DOHH2 (cell line): ENCODE measurements at regions not wholly inside any gene's neighbourhood (a gene's known extent, or its start where the extent isn't known, plus 50 kb on each side); places are given as distances from the start of the nearest gene placed in this dataset.

Experiments
- H3F3A ChIP-seq: fragments of 200-600 bp; sonication (generic), shearing (Covaris generic); 2 replicates; pipeline ENCODE4 v1.6.0; 2016; ENCODE audit warnings: antibody characterized with exemption, mild to moderate bottlenecking; ENCODE audit not compliant: control insufficient read depth, insufficient read depth
- H3K27ac ChIP-seq: fragments of 200-600 bp; sonication (generic); 2 replicates; pipeline ENCODE4 v1.5.1; 2014; ENCODE audit warnings: low read depth, mild to moderate bottlenecking, low read length, moderate library complexity
- H3K27me3 ChIP-seq: fragments of 200-600 bp; sonication (generic); 2 replicates; pipeline ENCODE4 v1.6.1; 2014; ENCODE audit warnings: mild to moderate bottlenecking, low read length, mixed read lengths; ENCODE audit not compliant: control insufficient read depth
- H3K36me3 ChIP-seq: fragments of 200-600 bp; sonication (generic); 2 replicates; pipeline ENCODE4 v1.6.1; 2014; ENCODE audit warnings: mild to moderate bottlenecking, low read length, moderate library complexity, mixed read lengths; ENCODE audit not compliant: control insufficient read depth
- H3K4me1 ChIP-seq: fragments of 200-600 bp; sonication (generic); 2 replicates; pipeline ENCODE4 v1.6.1; 2014; ENCODE audit warnings: mild to moderate bottlenecking, low read length, mixed read lengths; ENCODE audit not compliant: control insufficient read depth
- H3K4me2 ChIP-seq: fragments of 200-600 bp; sonication (generic); 2 replicates; pipeline ENCODE4 v1.6.0; 2014; ENCODE audit warnings: mild to moderate bottlenecking, low read length, moderate library complexity
- H3K4me3 ChIP-seq: fragments of 200-600 bp; sonication (generic); 2 replicates; pipeline ENCODE4 v1.5.1; 2014; ENCODE audit warnings: mild to moderate bottlenecking, low read length, mixed read lengths
- H3K79me2 ChIP-seq: fragments of 200-600 bp; sonication (generic); 2 replicates; pipeline ENCODE4 v1.6.1; 2014; ENCODE audit warnings: mild to moderate bottlenecking, low read length, mixed read lengths; ENCODE audit not compliant: control insufficient read depth
- H3K9me2 ChIP-seq: fragments of 200-600 bp; sonication (generic); replicated peaks from 2 replicates; pipeline ENCODE4 v1.6.1; 2014; ENCODE audit warnings: mild to moderate bottlenecking, low read length, mixed read lengths; ENCODE audit not compliant: control insufficient read depth
- H3K9me3 ChIP-seq: fragments of 200-600 bp; sonication (generic); 2 replicates; pipeline ENCODE4 v1.6.1; 2014; ENCODE audit warnings: antibody characterized with exemption, low read length, mixed read lengths; ENCODE audit not compliant: control insufficient read depth, insufficient read depth
- H4K20me1 ChIP-seq: fragments of 200-600 bp; sonication (generic); 2 replicates; pipeline ENCODE4 v1.6.0; 2014; ENCODE audit warnings: low read depth, mild to moderate bottlenecking, antibody characterized with exemption, low read length, moderate library complexity; ENCODE audit not compliant: control insufficient read depth, insufficient read depth
- EZH2phosphoT487 ChIP-seq: fragments of 200-600 bp; sonication (generic); IDR thresholded peaks from 2 replicates; pipeline ENCODE4 v1.6.1; 2017; ENCODE audit warnings: borderline replicate concordance, mild to moderate bottlenecking, antibody characterized with exemption, low read length, moderate library complexity, mixed read lengths
- TF ChIP-seq, protein P1 (sequence below): fragments of 200-600 bp; sonication (generic); IDR thresholded peaks from one replicate; pipeline ENCODE4 v1.5.1; 2014; ENCODE audit warnings: antibody characterized with exemption, mild to moderate bottlenecking, low read depth, low read length; ENCODE audit not compliant: poor library complexity, severe bottlenecking

DNA sequence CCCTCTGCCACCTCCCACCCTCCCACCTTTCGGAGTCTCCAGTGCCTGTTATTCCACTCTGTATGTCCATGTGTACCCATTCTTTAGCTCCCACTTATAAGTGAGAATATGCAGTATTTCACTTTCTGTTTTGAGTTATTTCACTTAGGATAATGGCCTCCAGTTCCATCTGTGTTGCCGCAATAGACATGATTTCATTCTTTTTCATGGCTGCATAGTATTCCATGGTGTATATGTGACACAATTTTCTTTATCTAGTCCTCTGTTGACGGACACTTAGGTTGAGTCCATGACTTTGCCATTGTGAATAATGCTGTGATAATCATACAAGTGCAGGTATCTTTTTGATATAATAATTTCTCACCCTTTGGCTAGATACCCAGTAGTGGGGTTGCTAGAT lies 91.0 kb upstream of the UBE3A start:
- Histone ChIP-seq H3K79me2 (no peaks in the 10 kb centered on the region), H3F3A (no peaks in the 10 kb centered on the region), H4K20me1 (no peaks in the 10 kb centered on the region), H3K4me1 (no peaks in the 10 kb centered on the region), H3K36me3 (no peaks in the 10 kb centered on the region), H3K27ac (no peak overlapping the region), H3K9me2 (no peaks in the 10 kb centered on the region), H3K4me3 (no peak overlapping the region), H3K9me3 (peaks cover 3% of the 10 kb centered on the region; the same call in 1 of the 2 replicates), H3K4me2 (no peak overlapping the region), H3K27me3 (no peaks in the 10 kb centered on the region)
- TF ChIP-seq, protein P1, sequence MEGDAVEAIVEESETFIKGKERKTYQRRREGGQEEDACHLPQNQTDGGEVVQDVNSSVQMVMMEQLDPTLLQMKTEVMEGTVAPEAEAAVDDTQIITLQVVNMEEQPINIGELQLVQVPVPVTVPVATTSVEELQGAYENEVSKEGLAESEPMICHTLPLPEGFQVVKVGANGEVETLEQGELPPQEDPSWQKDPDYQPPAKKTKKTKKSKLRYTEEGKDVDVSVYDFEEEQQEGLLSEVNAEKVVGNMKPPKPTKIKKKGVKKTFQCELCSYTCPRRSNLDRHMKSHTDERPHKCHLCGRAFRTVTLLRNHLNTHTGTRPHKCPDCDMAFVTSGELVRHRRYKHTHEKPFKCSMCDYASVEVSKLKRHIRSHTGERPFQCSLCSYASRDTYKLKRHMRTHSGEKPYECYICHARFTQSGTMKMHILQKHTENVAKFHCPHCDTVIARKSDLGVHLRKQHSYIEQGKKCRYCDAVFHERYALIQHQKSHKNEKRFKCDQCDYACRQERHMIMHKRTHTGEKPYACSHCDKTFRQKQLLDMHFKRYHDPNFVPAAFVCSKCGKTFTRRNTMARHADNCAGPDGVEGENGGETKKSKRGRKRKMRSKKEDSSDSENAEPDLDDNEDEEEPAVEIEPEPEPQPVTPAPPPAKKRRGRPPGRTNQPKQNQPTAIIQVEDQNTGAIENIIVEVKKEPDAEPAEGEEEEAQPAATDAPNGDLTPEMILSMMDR: no peak
- no peak for TF ChIP-seq EZH2phosphoT487

DNA sequence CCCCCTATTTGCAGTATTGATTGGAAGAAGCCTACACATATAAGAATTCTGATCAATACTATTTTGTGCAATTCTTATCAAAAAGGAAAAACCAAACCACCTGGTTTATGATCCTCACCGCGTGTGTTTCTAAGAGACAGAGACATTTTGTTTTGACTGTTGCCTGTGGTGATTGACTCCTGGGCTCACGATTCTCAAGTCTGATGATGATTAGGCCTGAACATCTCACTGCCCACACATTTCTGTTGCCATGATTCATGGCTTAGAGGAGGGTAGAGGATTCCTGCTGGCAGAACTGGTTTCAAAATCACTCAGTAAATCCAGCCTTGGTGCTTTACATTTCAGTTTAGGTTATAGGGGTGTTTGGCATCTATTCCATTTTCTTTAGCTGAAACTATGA lies 88.3 kb upstream of the UBE3A start:
- Histone ChIP-seq H4K20me1 (no peaks in the 10 kb centered on the region), H3K9me2 (no peaks in the 10 kb centered on the region), H3K36me3 (no peaks in the 10 kb centered on the region), H3K9me3 (peaks cover 6% of the 10 kb centered on the region; the same call in 1 of the 2 replicates), H3K27ac (no peak overlapping the region), H3K4me3 (no peak overlapping the region), H3F3A (no peaks in the 10 kb centered on the region), H3K4me1 (no peaks in the 10 kb centered on the region), H3K79me2 (no peaks in the 10 kb centered on the region), H3K27me3 (no peaks in the 10 kb centered on the region), H3K4me2 (no peak overlapping the region)
- TF ChIP-seq, protein P1: no peak

- Histone ChIP-seq H3F3A (no peaks in the 10 kb centered on the region), H3K9me3 (peaks cover 6% of the 10 kb centered on the region; the same call in 1 of the 2 replicates), H3K9me2 (no peaks in the 10 kb centered on the region), H3K27ac (no peak overlapping the region), H3K4me2 (no peak overlapping the region), H4K20me1 (no peaks in the 10 kb centered on the region), H3K36me3 (no peaks in the 10 kb centered on the region), H3K4me1 (no peaks in the 10 kb centered on the region), H3K27me3 (no peaks in the 10 kb centered on the region), H3K4me3 (no peak overlapping the region), H3K79me2 (no peaks in the 10 kb centered on the region)
- TF ChIP-seq, protein P1: no peak
- TF ChIP-seq EZH2phosphoT487: no peak
Observed at GRCh38 chr15:25525741-25526140, 86.9 kb upstream of the UBE3A start.

GRCh38 chr15:25515633-25516032 lies 76.8 kb upstream of the UBE3A start:
- Histone ChIP-seq H3K9me3 (no peaks in the 10 kb centered on the region), H3F3A (no peaks in the 10 kb centered on the region), H3K27me3 (no peaks in the 10 kb centered on the region), H3K27ac (no peak overlapping the region), H3K36me3 (no peaks in the 10 kb centered on the region), H3K4me2 (no peak overlapping the region), H4K20me1 (no peaks in the 10 kb centered on the region), H3K4me1 (no peaks in the 10 kb centered on the region), H3K4me3 (no peak overlapping the region), H3K79me2 (no peaks in the 10 kb centered on the region), H3K9me2 (no peaks in the 10 kb centered on the region)
- TF ChIP-seq, protein P1: no peak
- no peak for TF ChIP-seq EZH2phosphoT487
